HG03025 (cell line): ENCODE measurements at regions not wholly inside any gene's neighbourhood (a gene's known extent, or its start where the extent isn't known, plus 50 kb on each side); places are given as distances from the start of the nearest gene placed in this dataset.

ENCODE experiments used
- ATAC-seq: cut with Tn5 transposase; IDR thresholded peaks from one replicate; pipeline ENCODE4 v1.9.1; 2021; ENCODE audit warnings: mild to moderate bottlenecking, moderate library complexity; ENCODE audit not compliant: unreplicated experiment, low FRiP score

DNA sequence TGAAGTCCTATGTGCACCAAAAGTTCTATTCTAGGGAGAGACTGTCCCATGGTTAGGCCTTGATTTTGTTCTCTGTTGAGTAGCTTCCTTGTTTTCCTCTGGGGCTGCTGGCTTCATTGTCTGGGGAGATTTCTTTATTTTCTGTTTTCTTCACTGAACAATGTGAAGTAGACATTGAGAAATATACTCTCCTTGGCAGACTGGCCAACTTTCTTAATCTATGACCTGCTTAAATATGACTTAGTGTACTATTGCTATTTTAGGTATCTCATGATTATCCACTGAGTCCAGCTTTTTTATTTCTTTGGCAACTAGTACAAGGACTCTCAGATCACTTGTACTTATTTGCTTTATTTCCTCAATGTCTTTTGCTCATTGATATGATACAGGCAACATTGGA is 1594.6 kb downstream of the ARAP2 start:
- ATAC-seq, result no peak

DNA sequence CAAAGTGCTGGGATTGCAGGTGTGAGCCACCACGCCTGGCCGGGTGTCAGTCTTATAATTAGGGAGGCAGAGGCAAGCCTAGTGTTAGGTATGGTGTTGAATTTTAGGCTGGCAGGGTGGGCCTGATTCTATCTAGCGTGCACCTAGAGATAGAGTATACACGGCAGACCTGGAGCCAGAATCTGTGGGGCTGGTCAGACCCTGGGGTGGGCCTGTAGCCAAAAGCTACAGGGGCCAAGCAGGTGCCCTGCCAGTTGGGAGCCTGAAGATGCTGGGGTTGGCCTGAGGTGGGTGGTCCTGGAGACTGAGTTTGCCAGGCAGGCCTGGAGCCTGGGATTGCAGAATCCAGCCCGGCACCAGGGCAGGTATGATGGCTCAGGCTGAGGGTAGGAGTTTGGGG is 1580.3 kb downstream of the ARAP2 start:
- ATAC-seq, result no peak

DNA sequence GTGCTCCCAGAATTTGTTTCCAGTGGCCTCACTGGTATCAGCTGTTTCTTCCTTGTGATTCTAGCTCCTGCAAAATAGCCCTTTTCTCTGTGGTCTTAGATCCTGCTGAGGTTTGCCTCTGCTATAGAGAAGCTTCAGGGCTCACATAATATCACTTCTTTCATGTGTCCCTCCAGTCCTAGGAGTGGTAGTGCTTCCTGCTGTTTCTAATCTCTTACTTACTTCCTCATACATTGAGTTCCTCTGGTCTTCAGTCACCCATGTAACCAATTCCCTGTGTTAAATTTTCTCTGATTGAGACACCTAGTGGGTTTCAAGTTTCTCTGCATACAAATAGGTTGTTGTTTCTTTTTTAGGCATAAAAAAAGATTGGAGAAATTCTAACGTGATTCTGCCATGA is 1567.9 kb downstream of the ARAP2 start:
- ATAC-seq, result no peak

DNA sequence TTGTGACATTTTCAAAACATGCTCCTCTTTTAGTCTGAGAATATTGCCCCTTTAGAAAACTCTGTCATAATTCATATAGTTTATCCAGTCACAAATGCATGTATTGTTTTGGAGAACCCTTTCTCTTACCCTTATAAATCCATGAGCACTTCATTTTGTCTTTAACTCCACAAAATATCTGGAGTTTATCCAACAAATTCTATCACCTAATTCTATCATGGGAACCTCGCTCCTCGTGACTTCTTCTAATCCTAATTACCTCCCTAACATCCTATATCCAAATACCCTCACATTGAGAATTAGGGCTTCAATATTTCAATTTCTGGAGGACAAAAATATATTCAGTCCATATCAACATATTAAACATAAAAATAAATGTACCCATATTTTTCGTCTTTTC is 1565.9 kb downstream of the ARAP2 start:
- no peak for ATAC-seq

DNA sequence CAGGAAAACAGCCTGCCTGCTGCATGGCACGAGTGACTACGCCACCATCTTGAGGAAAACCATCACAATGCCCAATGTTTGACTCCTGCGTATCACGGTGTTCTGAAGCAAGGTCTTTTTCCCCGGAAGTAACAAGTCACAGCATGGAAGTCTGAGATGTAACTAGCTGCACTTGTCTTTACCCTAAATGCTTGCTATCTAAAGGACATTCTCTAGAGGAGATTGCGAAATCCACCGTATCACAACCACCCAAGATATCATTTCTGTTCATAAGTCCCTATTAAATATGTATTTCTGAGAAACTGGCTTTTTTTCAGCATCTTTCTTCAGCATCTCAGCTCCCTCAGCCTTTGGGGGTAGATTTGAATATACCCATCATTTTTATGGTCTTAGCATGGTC is 1565.1 kb downstream of the ARAP2 start:
- no peak for ATAC-seq

DNA sequence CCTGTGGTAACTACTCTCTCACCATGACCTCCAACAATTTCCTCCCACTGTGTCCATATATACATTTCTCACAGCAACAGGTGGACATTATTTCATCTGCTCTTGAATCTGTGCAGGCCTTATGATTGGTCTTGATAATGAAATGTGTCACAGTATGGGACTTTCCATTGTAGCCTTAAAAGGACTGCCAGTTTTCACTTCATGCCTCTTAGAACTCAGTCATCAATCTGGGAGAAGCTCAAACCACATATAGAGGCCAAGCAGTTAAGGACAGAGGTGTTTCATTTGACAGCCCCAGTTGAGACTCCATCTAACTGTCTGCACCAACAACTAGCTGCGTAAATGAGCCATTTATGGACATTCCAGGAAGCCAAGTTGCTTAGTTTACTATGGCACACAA is 1534.8 kb downstream of the ARAP2 start:
- no peak for ATAC-seq

DNA sequence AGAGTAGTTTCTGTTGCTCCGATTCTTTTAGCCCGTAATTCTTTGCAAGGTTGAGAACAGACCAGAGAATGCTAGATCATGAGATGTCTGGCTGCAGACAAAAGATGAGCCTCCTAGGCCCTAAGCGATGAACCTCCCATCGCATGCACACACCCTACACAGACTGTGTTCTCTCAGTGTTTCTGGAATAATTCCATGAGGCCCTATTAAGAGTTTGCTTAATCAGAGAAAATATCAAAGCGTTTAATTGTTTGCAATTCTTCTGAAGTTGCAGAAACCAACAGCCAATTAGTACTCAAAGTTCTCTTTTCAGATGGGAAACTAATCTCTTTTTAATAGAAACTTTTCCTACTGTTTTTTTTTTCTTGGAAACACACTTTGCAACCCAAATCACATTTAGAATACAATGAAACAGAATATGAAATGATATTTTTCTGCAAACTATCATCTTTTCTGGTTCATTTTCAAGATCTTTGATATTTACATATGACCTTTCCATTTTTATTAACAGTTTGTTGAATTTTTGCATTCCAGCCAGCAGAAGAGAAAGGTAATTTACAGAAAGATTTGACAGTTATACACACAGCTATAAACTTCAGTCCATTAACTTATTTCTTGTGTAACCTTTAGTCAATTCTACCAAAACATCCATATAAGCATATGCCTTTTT is 1525.6 kb downstream of the ARAP2 start:
- ATAC-seq, result no peak

DNA sequence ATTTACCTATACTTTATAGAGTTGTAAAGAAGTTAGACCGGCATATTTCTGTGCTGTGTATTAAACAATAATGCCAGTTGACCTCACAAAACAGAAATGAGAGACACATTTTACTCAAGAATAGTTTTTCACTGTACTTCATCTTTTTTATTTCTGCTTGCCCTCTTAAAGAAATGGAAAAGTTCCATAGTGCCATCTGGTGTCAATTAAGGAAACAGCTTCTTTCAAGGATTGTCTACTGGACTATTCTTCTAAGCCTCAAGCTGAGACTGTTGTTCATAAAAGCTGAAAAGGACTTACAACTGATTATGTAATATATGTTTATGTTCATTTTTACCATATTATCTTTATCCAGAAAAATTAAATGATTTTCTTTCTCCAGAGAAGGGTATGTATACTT is 1523.7 kb downstream of the ARAP2 start:
- ATAC-seq, result no peak

DNA sequence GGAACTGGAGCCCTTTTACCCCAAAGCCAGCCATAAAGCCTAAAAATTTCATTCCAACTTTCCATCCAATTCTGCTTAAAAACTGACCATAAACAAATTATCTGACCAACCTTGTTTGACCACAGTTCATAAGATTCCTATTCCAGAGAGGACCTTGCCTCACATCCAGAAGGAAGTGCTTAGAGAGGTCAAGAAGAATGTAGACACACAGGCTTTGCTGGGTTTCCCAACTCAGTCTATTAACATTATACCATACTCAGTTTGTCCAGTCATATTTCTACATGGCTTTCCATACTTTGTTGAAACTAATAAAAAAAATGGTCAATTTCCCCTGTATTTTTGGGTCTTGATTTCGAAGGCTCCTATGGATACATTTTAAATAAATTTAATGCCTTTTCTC is 1522.5 kb downstream of the ARAP2 start:
- no peak for ATAC-seq

DNA sequence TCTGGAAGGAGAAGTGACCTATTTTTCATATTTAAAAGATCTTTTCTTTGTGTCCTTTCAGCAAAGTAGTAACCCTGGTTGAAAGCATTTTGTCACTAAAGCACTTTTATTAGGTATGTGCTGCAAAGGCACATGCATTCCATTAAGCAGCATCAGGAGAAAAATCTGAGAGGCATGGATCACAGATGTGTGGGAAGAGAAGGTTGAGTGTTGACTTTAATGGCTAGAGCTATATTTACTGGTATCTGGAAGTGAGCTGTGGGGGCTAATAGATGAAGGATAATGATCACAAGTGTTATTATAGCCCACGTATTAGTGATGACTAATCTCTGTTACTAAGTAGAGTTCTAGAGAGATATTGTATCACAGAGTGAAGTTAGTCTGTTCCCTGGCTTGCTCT is 1520.7 kb downstream of the ARAP2 start:
- ATAC-seq, result no peak

DNA sequence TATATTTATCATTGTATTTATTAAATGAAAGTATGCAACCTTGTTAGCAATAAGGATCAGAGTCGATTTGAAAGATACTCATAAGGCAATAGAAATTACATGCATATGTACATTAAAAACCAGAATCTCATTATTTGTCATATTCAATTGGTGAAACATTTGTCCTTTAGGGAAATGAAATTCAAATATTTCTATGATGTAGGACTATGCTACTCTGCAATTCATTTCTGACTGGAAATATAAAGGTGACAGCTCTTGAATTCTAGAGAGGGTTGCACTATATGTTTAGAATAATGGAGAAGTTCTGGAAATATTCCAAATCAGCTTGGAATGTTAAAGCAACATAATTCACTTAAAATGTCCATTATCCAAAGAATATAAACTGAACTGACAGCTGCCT is 1519.8 kb downstream of the ARAP2 start:
- no peak for ATAC-seq

DNA sequence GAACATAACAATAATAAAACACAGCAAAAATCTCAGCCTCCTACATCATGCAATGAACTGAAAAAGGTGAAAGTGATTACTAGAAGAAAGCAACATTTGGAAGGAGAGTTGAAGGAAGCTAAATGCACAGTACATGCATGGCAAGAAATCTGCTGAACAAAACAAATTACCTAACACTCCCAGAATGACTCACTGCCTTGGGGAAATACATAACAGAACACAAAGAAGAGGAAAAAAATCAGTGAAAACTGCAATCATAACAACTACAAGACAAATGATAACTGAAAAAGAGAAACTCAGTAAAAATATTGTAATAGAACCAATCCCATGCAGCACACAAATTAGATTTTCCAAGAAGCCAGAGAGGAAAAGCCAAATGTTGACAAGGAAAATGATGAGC is 1513.2 kb downstream of the ARAP2 start:
- ATAC-seq, result no peak

DNA sequence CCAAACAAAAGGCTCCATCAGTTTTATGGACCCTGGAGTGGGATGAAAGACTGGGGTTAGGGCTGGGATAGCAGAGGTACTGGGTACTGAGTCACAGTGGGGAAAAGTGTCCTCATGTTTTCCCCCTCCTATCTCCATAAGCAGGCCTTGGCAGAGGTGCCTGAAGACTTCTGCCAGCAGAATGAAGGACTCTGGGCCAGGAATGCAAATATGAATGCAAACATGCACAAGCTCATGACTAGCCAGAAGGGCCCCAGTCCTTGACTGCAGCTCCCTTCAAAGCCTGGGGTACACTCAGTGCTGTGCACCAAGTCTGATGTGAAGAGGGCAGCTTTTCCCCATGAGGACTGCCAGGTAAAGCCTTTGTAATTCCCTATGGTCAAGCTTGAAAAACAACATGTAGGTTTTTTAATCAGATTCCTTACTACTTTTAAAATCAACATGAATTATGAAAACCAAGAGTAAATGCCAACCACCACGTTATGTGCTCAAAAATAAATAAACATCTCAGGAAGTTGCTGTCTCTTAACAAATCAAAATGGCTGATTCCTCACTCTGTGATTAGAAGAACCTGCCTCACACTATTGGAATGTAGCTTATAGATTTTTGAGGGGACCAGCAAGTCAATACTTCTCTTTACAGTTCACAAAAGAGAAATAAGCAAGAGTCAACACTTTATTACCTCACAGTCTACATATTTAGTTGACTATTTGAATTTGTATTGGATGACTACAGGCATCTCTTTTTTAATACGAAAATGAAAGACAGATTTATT is 1512.0 kb downstream of the ARAP2 start:
- ATAC-seq, result no peak

DNA sequence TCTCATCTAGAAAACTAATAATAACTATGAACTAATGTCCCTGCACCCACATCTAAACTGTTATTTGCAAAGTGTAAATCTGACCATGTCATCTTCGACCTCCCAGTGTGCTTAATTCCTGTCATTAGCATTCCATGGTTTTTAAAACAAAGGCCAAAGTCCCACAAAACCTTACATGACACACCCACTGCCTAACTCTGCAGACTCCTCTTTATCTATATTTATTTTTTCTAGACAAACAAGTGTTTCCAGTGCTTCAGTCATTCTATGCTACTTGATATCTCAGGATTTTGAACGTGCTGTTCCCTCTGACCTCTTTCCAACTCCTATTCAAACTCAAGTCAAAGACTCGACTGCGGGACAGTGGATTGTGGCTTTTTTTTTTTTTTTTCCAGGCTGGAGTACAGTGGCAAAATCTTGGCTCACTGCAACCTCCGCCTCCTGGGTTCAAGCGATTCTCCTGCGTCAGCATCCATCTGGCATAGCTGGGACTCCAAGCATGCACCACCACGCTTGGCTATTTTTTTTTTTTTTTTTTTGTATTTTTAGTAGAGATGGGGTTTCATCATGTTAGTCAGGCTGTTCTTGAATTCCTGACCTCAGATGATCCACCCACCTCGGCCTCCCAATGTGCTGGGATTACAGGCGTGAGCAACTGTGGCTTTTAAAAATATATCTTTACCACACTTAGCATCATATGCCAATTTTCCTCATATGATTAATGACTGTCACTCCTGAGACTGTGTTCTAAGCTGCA is 1511.0 kb downstream of the ARAP2 start:
- ATAC-seq, result no peak

DNA sequence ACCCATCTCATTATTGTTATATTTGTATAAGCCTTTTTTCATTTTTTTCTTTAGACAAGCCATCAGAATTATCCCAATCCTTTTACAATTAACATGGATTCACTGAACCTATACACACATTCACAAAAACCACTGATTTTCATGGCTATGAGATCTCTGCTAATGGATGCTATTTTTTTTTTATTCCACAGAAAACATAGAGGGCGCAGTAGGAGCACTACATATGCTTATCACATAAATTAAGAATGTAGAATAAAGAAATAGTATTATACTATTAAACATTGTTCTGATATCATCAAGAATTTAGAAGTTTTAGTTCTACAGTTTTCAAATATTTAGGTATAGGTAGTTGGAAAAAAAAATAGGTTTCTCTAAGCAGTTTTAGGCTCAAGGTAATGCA is 1477.4 kb downstream of the ARAP2 start:
- no peak for ATAC-seq

DNA sequence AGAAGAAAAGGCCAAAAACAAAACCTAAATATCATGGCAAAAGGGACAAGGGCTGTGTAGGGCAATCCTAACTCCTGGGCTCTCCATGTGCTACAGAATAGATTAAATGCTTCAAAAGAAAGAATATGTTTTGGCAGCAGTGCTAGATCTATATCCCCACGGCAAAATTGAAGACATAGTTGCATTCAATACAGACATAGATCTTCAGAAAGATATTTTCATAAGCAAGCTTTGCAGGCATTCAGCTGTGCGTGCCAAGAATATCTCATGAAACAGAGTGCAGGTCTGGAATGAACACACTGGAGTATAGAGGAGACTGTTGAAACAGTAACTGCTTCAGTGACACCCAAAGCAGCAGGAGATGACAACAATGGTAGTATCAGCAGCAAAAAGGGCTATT is 1476.9 kb downstream of the ARAP2 start:
- ATAC-seq, result no peak

DNA sequence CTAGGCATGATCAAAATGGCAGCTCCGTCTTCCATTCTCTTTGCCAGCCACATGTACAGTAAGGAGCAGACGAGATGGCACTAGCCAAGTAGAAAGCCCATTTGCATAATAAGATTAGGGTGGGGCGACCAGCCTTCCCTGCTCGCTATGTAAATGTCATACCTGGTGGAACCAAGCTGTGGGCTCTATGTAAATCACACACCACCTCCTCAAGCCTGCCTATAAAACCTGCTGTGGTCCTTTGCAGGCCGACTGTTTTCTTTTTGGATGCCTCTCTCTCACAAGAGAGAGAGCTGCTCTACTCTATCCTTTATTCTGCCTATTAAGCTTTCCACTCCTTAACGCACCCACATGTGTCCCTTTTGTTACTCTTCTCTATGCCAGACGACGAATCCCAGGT is 1472.7 kb downstream of the ARAP2 start:
- ATAC-seq, result no peak

DNA sequence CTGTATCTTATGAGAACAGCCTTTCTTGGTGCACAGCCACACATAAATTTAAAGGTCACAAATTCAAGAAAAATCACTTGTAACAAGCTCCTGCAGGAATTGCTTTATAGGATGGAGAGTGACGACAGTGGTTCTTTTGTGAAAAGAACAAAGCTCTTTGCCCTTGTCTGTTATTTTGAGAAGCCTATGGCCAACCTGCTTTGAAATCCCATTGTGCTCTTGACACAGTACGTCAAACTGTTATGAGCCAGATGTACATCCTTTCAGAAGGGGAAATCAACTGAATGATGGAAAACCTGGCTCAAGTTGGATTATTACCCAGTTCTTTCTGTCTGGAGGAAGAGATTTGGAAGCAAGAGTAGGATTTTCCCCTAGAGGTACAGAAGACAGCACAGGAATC is 1454.2 kb downstream of the ARAP2 start:
- ATAC-seq, result no peak

DNA sequence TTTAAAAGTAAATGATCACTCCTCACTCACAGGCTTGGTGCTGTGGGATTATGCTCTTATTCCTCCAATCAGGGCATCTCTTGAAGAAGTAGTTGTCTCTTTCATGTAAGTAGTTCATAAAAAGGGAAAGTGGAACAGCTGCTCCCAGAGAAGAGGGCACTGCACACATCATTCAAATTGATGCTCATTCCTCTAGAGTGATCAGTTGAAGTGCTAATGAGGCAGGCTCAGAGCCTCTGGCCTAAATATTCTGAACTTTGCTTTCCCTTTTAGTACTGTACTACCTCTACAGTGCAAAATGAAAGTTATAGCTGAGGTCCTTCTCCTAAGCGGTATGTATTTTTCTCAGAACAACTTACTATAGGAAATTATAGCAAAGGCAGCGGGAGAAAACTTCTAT is 1453.1 kb downstream of the ARAP2 start:
- no peak for ATAC-seq

DNA sequence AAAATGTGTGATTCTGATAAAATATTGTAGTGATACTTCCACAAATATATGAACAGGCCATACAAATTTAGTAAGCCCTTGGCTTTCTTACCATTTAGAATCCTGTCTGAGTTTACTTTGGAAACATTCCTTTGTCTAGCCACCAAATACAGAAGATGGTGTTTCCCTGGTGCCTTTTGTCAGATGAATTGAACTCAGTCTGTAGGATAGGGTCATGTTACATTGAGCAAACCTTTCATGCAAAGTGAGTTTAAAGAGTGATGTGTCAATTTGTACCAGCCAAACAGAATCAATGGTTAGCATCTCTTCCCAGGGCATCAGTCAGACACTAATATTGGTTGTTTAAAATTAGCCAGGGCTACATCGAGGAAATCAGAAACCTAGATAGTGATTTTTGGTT is 1443.4 kb downstream of the ARAP2 start:
- no peak for ATAC-seq

DNA sequence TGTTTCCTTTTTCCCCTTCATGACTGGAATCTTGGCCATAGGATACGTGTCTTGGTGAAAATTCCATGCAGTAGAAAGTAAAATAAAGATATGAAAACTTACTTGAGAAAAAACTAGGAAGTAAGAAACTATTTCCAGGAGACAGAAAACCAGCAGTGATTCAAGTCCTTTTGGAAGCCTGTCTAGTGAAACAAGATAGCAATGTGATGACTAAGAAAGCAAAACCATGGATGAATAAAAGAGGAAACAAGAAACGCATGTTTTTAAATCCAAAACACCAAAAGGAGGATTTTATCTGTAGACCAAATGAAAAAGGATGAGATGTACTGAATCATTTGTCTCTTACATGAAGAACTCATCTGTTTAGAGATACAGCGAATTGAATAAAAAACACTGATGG is 1430.0 kb downstream of the ARAP2 start:
- no peak for ATAC-seq

DNA sequence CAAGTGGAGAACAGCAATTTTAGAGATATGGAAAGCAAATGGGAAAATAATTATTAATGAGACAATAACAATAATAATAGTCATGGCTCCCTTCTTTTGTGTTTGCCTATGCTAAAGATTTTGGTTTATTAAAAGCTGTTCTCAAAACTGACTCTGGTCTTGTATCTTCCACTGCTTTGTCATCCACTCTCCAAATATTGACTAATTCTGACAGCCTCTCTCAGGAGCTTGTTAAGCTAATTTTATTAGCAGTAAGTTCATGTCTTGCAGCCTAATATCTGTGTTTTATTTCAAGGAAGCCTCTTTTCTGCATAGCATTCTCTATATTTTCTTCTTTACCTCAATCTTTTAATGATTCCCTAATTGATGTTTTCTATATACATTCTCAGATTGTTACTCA is 1419.8 kb downstream of the ARAP2 start:
- no peak for ATAC-seq
